SH-SY5Y (cell line): ENCODE measurements at regions not wholly inside any gene's neighbourhood (a gene's known extent, or its start where the extent isn't known, plus 50 kb on each side); places are given as distances from the start of the nearest gene placed in this dataset.

Experiments used
- GATA2 ChIP-seq: IDR thresholded peaks from 2 replicates; pipeline ENCODE4 v1.6.1; 2011; ENCODE audit warnings: mild to moderate bottlenecking, low read depth, low read length
- GATA3 ChIP-seq: IDR thresholded peaks from 2 replicates; pipeline ENCODE4 v1.6.1; 2011; ENCODE audit warnings: low read depth, mild to moderate bottlenecking, low read length, moderate library complexity

DNA sequence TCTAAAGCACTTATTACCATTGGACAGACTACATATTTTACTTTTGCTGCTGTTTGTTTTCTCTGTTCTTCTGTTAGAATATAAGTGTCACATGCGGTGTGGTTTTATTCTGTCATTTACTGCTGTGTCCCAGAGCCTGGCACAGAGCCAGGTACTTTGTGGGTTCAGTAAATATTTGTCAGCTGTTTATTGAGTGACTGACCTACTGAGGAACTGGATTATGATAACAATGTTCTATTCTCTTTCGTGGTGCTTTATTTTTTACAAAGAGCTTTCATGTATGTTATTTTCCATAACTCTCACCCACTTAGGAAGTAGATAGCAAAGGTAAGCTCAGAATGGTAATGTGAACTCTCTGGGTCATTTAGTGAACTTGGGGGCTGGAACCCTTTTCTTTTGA, 118.8 kb downstream of the RWDD3 start:
- TF ChIP-seq GATA3 (no peak), GATA2 (no peak)

DNA sequence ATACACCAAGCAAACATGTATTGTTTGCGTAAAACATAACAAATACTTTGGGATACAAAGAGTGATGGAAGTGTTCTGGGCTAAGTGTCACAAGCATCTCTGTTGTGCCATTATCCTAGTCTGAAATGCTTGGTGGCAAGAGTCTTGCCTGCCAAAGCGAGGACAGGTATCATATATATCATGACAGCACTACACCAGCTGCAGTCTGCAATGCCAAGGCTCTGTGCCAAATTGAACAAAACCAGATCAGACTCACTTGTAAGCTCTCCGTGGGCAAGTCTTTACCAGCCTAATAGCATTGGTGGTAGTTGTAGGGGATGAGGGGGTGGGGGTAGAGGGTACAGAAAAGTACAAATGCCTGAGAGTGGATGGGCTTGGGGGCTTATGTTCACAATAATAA, 119.2 kb downstream of the RWDD3 start:
- TF ChIP-seq GATA3 (no peak), GATA2 (no peak)

DNA sequence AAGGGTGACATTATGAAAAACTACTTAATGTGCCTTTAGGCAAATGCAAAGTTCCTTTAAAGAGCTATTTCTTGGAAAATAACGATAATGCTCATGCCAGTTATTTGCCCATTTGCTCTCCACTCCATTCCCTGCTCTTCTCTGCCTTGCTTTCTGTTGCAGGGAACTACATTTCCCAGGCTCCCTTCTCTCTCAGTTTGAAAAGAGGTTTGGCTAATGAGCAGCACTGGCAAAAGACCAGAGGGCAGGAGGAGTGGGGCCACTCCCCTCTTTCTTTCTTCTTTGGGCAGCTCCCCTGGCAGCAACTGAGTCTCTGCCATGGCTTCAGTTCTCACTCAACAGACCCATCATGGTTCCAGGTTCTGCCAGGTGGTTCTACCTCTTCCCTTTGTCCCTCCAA, 130.5 kb downstream of the RWDD3 start:
- TF ChIP-seq GATA2 (no peak), GATA3 (no peak)

DNA sequence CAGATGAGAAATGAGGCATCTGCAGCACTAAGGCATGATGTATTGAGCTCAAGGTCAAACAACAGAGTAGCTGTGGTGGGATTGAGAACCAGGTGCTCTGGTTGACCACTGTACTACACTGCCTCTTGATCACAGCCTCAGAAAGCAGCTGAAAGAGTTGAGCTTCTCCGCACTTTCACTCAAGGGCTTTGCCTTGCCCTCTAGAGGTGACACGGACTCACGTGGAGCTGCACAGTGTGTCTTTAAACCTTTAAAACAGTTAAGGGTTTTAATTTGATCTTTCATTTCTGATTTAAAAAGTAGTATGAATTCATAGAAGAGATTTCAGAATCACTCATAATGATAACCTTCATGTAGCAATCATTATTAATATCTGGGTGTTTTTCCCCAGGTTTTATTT, 132.5 kb downstream of the RWDD3 start:
- TF ChIP-seq GATA3 (no peak), GATA2 (no peak)

DNA sequence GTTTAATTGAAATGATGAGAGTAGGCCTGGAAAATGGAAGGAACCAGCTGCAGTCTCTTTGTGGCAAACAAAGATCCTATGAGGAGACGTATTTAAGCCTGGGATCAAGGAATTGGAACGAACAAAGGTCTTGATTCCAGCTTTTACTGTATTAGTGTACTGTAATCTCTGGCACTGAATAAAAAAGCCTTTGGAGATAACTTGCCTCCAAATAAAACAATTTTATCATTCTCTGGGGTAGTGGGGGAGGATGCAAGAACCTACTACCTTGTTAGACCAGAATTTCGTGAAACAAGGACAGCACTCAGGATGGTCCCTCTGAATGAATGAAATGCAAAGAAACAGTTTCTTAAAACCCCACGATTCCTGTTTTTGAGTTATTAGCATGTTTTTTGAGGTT, 134.2 kb downstream of the RWDD3 start:
- TF ChIP-seq GATA2 (no peak), GATA3 (no peak)

DNA sequence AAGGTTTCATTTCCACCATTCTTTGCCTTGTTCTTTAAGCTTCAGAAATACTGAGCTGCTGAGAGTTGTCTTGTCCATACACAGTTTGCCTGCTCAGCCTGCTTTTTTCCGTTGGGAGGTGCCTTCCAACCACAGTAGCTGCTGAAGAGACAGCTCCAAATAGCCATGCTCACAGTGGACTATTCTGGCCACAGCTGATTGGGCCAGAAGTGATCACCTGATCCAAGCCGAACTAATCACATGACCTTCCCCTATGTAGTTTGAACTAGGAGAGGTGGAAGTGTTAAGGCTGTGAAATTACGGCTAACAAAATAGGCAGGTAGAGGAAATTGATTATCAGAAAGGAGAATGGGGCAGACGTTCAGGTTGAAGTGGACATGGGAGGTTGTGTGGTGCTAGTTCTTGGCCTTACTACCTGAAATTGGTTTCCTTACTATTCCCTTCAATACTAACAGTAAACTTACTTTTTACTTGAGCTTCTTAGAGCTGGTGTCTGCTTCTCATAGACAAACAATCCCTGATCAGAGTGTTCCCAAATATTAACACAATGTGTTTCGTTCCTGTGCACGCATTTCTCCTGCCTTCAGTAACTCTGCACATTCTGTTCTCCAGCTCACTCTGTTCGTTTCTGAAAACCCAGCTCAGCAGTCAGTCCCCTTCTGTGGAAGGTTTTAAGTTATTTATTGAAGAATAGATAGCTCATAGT, 136.1 kb downstream of the RWDD3 start:
- TF ChIP-seq GATA2: no peak

DNA sequence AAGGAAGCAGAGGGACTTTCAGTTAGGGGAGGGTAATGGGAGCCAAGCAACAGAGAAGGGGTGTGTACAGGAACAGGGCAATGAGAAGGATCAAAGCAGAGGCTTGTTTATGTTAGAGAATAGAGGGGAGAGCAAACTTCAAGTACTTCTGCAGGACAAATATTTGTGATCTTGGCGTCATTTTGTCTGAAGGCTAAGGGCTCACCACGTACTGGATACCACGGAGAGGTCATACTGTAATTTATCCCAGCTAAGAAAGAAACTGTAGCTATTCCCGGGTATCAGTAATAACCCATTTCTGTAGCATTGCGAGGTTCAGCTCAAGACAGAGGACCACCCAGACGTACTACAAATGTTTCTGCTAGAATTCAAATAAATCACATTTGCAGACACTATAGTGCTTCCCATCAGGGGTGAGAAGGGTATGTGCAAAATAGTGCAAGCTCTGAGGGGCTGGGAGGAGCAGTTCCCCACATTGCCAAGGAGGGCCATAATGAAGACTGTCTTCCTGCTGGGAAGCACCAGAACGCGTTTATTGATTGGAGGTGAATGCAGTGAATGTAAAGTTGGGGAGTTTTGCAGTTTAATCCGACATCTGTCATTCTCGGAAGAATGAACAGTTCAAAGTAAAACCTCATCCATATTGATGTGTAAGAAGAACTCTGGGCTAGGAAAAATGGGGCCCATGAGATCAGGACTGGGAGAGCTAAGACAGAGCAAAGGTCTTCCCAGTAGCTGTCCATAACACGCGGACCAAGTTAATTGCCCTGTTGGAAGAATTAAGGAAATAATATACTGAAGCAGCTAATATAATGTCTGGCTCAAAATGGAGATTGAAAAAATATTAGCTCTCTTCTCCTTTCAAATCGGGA, 136.9 kb downstream of the RWDD3 start:
- TF ChIP-seq GATA2: no peak
- TF ChIP-seq GATA3: no peak

DNA sequence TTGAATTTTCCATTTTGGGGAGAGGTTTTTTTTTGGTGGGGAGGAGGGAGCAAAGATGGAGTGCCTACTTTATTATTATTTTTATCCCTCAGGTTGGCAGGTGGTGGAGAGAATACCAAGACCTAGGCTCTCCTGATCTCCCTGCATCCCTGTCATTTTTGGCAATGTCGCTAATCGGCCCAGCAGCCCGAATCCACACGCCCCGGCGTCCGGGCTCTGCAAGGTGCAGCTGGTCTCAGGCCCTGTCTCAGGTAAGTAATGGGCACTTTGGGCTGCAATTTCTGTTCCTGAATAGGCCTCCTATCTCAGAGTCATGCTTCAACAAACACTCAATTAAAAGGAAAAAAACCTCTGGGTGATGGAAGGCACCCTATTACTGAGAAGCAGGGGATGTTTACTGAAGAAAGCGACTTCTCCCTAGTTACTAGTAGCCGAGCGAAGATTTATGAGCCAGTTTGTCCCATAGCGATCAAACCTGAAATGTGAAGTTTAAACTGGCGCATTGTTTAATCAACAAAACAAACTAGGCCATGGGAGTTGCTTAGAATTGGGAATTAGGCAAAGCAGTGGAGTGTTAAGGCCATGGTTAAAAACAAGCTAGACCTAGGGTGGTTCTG, 137.8 kb downstream of the RWDD3 start:
- TF ChIP-seq GATA3 (no peak), GATA2 (no peak)

DNA sequence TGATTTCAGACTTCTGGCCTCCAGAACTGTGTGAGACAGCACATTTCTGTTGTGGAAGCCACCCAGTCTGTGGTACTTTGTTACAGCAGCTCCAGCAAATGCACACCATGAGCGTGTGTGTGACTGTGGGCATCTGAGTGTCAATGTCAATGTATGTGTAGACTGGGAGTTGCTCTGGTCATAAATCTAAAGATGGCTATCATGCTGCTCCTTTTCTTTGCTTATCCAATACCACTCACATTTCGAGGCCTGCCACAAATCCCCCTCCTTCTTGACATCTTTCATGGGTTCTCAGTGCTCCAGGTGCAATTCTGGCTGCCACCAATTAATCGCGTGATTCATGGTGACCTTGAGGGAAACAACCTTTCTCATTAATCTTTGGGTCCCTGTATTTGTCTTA, 141.2 kb downstream of the RWDD3 start:
- no peak for TF ChIP-seq GATA2
- TF ChIP-seq GATA3: no peak

DNA sequence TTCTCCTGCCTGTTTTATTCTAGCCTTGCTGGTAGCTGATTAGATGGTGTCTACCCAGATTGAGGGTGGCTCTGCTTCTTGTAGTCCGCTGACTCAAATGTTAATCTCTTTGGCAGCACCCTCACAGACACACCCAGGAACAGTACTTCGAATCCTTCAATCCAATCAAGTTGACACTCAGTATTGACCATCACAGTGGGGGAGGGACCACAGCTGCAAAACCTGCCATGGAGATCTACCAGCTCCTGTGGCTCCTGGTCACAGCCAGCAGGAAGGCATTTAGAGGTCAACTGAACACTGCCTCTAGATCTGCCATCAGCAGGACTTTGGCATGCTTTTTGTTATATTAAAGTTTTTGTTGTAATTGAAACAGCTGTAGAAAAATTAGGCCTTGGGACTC, 146.9 kb downstream of the RWDD3 start:
- no peak for TF ChIP-seq GATA2
- TF ChIP-seq GATA3: no peak

DNA sequence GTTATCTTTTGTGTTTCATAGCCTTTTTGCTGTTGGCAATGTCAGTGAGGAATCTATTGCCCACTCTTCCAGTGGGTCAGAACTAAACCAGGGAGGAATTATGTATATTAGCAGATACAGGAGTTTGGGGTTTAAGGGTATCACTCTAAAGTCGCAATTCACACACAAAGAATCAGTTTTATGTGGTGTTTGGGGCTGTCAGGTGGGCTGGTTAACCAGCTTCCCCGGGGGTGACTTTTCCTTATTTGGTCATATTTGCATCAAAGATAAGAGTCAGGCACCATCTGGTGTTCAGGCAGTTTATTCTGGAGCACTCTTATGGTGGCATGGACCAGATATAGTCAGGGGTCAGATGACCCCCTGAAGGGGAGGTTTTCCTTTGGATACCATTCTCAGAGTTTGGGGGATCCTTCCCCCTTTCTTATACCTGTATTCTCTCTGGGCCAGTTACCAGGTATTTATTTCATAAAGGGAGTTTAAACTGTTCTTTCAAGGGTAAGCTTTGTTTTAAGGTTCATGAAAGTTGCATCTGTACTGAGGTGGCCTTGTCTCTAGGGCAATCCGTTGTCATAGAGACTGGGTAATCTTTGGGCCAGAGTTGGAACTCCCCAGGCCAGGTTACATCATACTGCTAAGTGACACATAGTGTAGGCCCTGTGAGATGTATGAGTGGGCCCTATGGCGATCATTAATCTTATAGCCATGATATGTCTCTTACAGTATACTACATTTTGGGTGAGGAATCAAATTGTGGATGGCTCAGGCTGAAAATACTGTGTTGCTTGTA, 148.2 kb downstream of the RWDD3 start:
- TF ChIP-seq GATA2: peak; percentile 94
- TF ChIP-seq GATA3: peak; percentile 90

DNA sequence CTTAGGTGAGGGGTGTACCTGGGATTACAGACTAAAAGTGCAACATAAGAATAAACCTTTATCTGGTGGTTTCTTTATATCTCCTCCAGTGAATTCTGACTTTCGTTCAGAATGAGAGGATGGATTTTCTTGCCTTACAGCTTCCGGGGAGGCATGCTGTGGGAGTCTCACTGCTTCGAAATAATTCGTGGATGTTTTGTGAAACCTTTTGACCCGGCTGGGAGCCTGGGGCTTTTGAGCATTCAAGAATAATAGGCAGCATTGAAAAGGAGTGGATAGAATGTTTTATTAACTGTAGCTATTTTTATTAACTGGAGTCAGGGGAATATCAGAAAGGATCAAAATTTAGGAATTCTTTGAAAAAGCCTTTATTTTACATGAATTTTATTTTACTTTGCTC, 149.1 kb downstream of the RWDD3 start:
- TF ChIP-seq GATA3: no peak
- TF ChIP-seq GATA2: no peak

DNA sequence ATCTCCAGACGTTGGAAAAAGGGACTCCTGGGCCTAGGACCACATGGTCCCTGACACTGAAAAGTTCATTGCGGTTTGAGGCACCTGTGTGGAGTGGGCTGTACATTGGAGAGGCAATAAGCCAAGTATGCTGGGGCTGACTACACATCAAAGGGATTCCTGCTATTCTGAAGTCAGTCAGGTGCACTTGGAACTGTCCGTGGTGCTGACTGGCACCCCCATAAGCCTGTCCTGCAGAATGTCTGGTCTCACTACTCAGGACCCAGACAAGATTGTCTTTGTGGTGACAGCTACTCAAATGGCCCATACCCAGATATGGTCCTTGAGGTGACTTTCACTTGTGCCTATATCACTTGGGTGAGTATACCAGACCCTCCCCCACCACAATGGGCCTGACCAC, 150.6 kb downstream of the RWDD3 start:
- TF ChIP-seq GATA2 (no peak), GATA3 (no peak)

DNA sequence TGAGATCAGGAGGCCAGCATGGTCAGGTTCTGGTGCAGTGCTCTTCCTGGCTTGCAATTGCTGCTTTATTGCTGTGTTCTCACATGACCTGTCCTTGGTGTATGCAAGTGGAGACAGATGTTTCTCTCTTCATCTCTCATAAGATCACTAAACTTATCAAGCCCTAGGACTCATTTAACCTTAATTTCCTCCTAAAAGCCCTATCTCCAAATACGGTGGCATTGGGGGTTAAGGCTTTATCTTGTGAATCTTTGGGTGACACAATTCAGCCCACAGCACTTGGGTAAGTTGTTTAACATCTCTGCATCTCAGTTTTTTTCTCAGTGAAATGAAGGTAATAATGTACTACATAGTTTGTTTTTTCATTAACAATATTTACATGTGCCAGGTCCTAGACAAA, 152.4 kb downstream of the RWDD3 start:
- TF ChIP-seq GATA2: peak; percentile 89
- TF ChIP-seq GATA3: peak; percentile 88

DNA sequence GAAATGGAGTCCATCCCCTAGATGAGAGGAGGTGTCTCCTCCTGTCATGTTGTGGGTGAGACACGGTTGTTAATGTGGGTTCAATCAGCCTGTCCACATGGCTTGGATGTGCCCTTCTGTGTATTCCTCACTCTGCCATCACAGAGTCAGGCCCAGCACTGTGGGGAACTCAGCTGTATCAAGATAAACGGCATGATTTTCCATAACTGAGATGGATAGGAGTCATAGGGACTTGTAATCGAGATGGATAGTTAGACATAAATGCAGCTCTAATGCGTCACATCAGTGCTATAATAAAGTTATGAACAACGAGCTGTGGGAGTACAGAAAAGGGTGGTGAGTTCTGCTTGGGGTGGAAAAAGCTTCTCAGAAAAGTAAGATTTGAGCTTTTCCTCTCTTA, 152.9 kb downstream of the RWDD3 start:
- TF ChIP-seq GATA3 (no peak), GATA2 (peak; percentile 11; the same call in 1 of the 2 replicates)
